ENCODE measurements at regions not wholly inside any gene's neighbourhood (a gene's known extent, or its start where the extent isn't known, plus 50 kb on each side); places are given as distances from the start of the nearest gene placed in this dataset.
"Not testable (repeated sequence)": the region's sequence is repeated elsewhere in the genome, so short reads cannot be mapped to it uniquely, and the experiment has no call there.

GRCh38 chr12:72173974-72174373, 98.2 kb upstream of the TRHDE start:
- H3K36me3 ChIP-seq, result no peaks in the 10 kb centered on the region
- no peaks in the 10 kb centered on the region for H3K9me3 ChIP-seq
- intact Hi-C loops (cut with DNase I; ENCODE audit: low total_unique reads), result no loop called here
- no peaks in the 10 kb centered on the region for H3K27me3 ChIP-seq (replicated peaks in 1 of 7)
- H3K4me3 ChIP-seq, result no peak overlapping the region
- no peaks in the 10 kb centered on the region for H3K4me1 ChIP-seq
- no peak for DNase-seq
- H3K27ac ChIP-seq, result no peak overlapping the region
- TF ChIP-seq POLR2AphosphoS5 (IDR thresholded peaks at IDR 0.05), result no peak
- no peak for TF ChIP-seq POLR2A (IDR thresholded peaks at IDR 0.05)
- TF ChIP-seq CTCF (IDR thresholded peaks at IDR 0.05 in 8 of 11, conservative IDR thresholded peaks at IDR 0.05 in 3 of 11), result no peak
- WGBS, 5 donors, result 61 to 85% (median 73%) methylated on average over 4 of the region's 4 CpGs

GRCh38 chr12:72178244-72178643, 93.9 kb upstream of the TRHDE start:
- intact Hi-C loops (cut with DNase I; ENCODE audit: low total_unique reads), result no loop called here
- 83 to 96% (median 87%) methylated on average over 2 of the region's 2 CpGs for WGBS, 5 donors
- TF ChIP-seq POLR2AphosphoS5 (IDR thresholded peaks at IDR 0.05), result no peak
- TF ChIP-seq CTCF (IDR thresholded peaks at IDR 0.05 in 8 of 11, conservative IDR thresholded peaks at IDR 0.05 in 3 of 11), result no peak
- TF ChIP-seq POLR2A (IDR thresholded peaks at IDR 0.05), result no peak

GRCh38 chr12:72178871-72179270, 93.3 kb upstream of the TRHDE start:
- Histone ChIP-seq H3K36me3 (no peaks in the 10 kb centered on the region), H3K9me3 (no peaks in the 10 kb centered on the region), H3K27me3 (replicated peaks in 1 of 7) (no peaks in the 10 kb centered on the region), H3K27ac (no peak overlapping the region), H3K4me3 (no peak overlapping the region), H3K4me1 (no peaks in the 10 kb centered on the region)
- TF ChIP-seq POLR2A (IDR thresholded peaks at IDR 0.05), result no peak
- WGBS, 5 donors, result 60 to 81% (median 71%) methylated on average over 2 of the region's 2 CpGs
- intact Hi-C loops (cut with DNase I; ENCODE audit: low total_unique reads), result no loop called here
- no peak for DNase-seq

More at GRCh38 chr12:72178244-72178643, 93.9 kb upstream of the TRHDE start:
- Histone ChIP-seq H3K36me3 (no peaks in the 10 kb centered on the region), H3K27ac (no peak overlapping the region), H3K4me3 (no peak overlapping the region), H3K4me1 (no peaks in the 10 kb centered on the region), H3K27me3 (replicated peaks in 1 of 7) (no peaks in the 10 kb centered on the region), H3K9me3 (no peaks in the 10 kb centered on the region)
- no peak for DNase-seq

GRCh38 chr12:72179841-72180240, 92.3 kb upstream of the TRHDE start:
- peaks cover 0 to under 1% (median 0%) of the 10 kb centered on the region in 8 donors for H3K9me3 ChIP-seq
- no peaks in the 10 kb centered on the region for H3K27me3 ChIP-seq (replicated peaks in 1 of 7)
- H3K27ac ChIP-seq, result no peak overlapping the region
- no peak overlapping the region for H3K4me3 ChIP-seq
- H3K36me3 ChIP-seq, result no peaks in the 10 kb centered on the region
- 78 to 92% (median 89%) methylated on average over 1 of the region's 1 CpG for WGBS, 5 donors
- H3K4me1 ChIP-seq, result no peaks in the 10 kb centered on the region
- intact Hi-C loops (cut with DNase I; ENCODE audit: low total_unique reads), result no loop called here
- TF ChIP-seq POLR2AphosphoS5 (IDR thresholded peaks at IDR 0.05) (no peak), POLR2A (IDR thresholded peaks at IDR 0.05) (no peak), CTCF (IDR thresholded peaks at IDR 0.05 in 8 of 11, conservative IDR thresholded peaks at IDR 0.05 in 3 of 11) (no peak)
- no peak for DNase-seq

- DNase-seq, result peak; percentile 69
- H3K4me1 ChIP-seq; H3K27ac ChIP-seq; intact Hi-C loops (cut with DNase I; ENCODE audit: low total_unique reads); H3K27me3 ChIP-seq (replicated peaks in 1 of 7); H3K9me3 ChIP-seq; H3K36me3 ChIP-seq; H3K4me3 ChIP-seq: not testable (repeated sequence)
- WGBS, 5 donors, result 91 to 97% (median 95%) methylated on average over 13 to 33 of the region's 33 CpGs
Observed at GRCh38 chr12:72184971-72185533, 87.1 kb upstream of the TRHDE start.

All from spleen (tissue), 11 donors.